HepG2 (cell line): ENCODE measurements at regions not wholly inside any gene's neighbourhood (a gene's known extent, or its start where the extent isn't known, plus 50 kb on each side); places are given as distances from the start of the nearest gene placed in this dataset.

Experiments
- ATAC-seq: fragments of 200-7000 bp; cut with Tn5 transposase; 3 replicates; pipeline ENCODE4 v1.9.1; 2020; ENCODE audit warnings: mild to moderate bottlenecking, moderate library complexity
- BruUV-seq: library from RNA; stranded (reverse); fragments of 400-500 nt; replicated peaks from 2 replicates; lab custom pipeline; 2021; lab: Mats Ljungman, UMichigan
- CTCF ChIA-PET: fragments of 300-600 bp; formaldehyde crosslinking; extraction: SDS; loops from one replicate; lab custom pipeline; 2021; ENCODE audit warnings: low total read pairs, inconsistent platforms, low intra/inter-chr PET ratio; lab: Yijun Ruan, JAX
- POLR2A ChIA-PET: fragments of 350-600 bp; sonication (Branson Sonifier 250); formaldehyde crosslinking; loops from one replicate; lab custom pipeline; 2020; ENCODE audit warnings: antibody characterized with exemption, inconsistent platforms; lab: Yijun Ruan, JAX
- DNase-seq: peaks from one replicate; pipeline ENCODE4 v3.0.0-alpha.2; 2015; ENCODE audit warnings: low spot score
- FAIRE-seq: peaks from 3 replicates; lab custom pipeline; 2011; peaks lifted over from hg19 to GRCh38; lab: Jason Lieb, UNC
- H2AFZ ChIP-seq: one replicate; pipeline ENCODE4 v1.6.1; 2011; ENCODE audit warnings: low read length, inconsistent platforms
- H3K27ac ChIP-seq: fragments of 300-600 bp; 3 replicates; pipeline ENCODE4 v1.8.0; 2011; ENCODE audit warnings: mixed run types, mild to moderate bottlenecking, mixed read lengths, low read length, inconsistent platforms; ENCODE audit not compliant: insufficient read depth; ENCODE audit errors: extremely low read length
- H3K27me3 ChIP-seq, 2 experiments: fragments of 200-600 bp in 1 of 2; 2 replicates in 1 of 2; 3 replicates in 1 of 2; pipeline versions ENCODE4 v1.6.0 to v1.8.0; 2011; ENCODE audit warnings: low read length in 2 of 2, mild to moderate bottlenecking in 2 of 2, moderate library complexity in 2 of 2, inconsistent platforms in 1 of 2; ENCODE audit not compliant: insufficient read depth in 2 of 2, control insufficient read depth in 1 of 2
- H3K36me3 ChIP-seq, 2 experiments: fragments of 200-600 bp in 1 of 2; replicated peaks in 1 of 2; 2 replicates in 1 of 2; 3 replicates in 1 of 2; pipeline versions ENCODE4 v1.5.1 to v1.8.0; 2011; ENCODE audit warnings: low read length in 2 of 2, inconsistent platforms in 1 of 2; ENCODE audit not compliant: insufficient read depth in 2 of 2, control insufficient read depth in 1 of 2
- H3K4me1 ChIP-seq: 2 replicates; pipeline ENCODE4 v1.5.1; 2012; ENCODE audit warnings: low read length, inconsistent platforms; ENCODE audit not compliant: insufficient read depth
- H3K4me2 ChIP-seq: 2 replicates; pipeline ENCODE4 v1.6.0; 2011; ENCODE audit warnings: low read depth, low read length, inconsistent platforms
- H3K4me3 ChIP-seq, 3 experiments: fragments of 200-600 bp in 1 of 3; sonication (generic), shearing (Covaris generic) in 1 of 3; replicated peaks in 1 of 3; 2 replicates each; pipeline ENCODE4 v1.5.1; 2011 to 2016; ENCODE audit warnings: low read length in 3 of 3, inconsistent platforms in 2 of 3, low read depth in 2 of 3, mild to moderate bottlenecking in 2 of 3, control low read depth in 1 of 3, mixed read lengths in 1 of 3; ENCODE audit not compliant: insufficient read depth in 1 of 3
- H3K79me2 ChIP-seq: one replicate; pipeline ENCODE4 v1.6.1; 2011; ENCODE audit warnings: low read length, inconsistent platforms; ENCODE audit not compliant: insufficient read depth
- H3K9ac ChIP-seq: 2 replicates; pipeline ENCODE4 v1.6.0; 2011; ENCODE audit warnings: mild to moderate bottlenecking, low read depth, low read length, inconsistent platforms; ENCODE audit not compliant: insufficient read depth
- H3K9me3 ChIP-seq: 2 replicates; pipeline ENCODE4 v1.5.1; 2012; ENCODE audit warnings: mild to moderate bottlenecking, low read length
- H4K20me1 ChIP-seq: 2 replicates; pipeline ENCODE4 v1.6.0; 2011; ENCODE audit warnings: inconsistent platforms, mild to moderate bottlenecking, low read length, moderate library complexity; ENCODE audit not compliant: insufficient read depth
- CAMTA2 ChIP-seq: sonication (generic); formaldehyde crosslinking; IDR thresholded peaks from 2 replicates; pipeline ENCODE4 v1.4.0; 2020; ENCODE audit warnings: mild to moderate bottlenecking, missing genetic modification reagents, borderline replicate concordance
- CTCF ChIP-seq: sonication (generic); formaldehyde crosslinking; IDR thresholded peaks from 2 replicates; pipeline ENCODE4 v1.5.0; 2020; ENCODE audit warnings: mild to moderate bottlenecking, missing genetic modification reagents, moderate library complexity
- MIER3 ChIP-seq: IDR thresholded peaks from 2 replicates; pipeline ENCODE4 v1.6.1; 2016; ENCODE audit warnings: missing compliant biosample characterization, borderline replicate concordance
- MYPOP ChIP-seq: sonication (generic); formaldehyde crosslinking; IDR thresholded peaks from 2 replicates; pipeline ENCODE4 v1.8.1; 2023; ENCODE audit warnings: mild to moderate bottlenecking, moderate library complexity, missing genetic modification reagents
- TCF12 ChIP-seq, 2 experiments: fragments of 450-650 bp in 1 of 2; sonication (generic) in 1 of 2; formaldehyde crosslinking in 1 of 2; IDR thresholded peaks; 2 replicates each; pipeline versions ENCODE4 v1.6.1 to v1.8.0; 2017 to 2022; ENCODE audit warnings: antibody characterized with exemption in 1 of 2, mild to moderate bottlenecking in 1 of 2, missing genetic modification reagents in 1 of 2, moderate library complexity in 1 of 2
- TFDP1 ChIP-seq: IDR thresholded peaks from 2 replicates; pipeline ENCODE4 v1.6.1; 2016; ENCODE audit warnings: missing compliant biosample characterization, missing genetic modification reagents, borderline replicate concordance
- U2AF2 ChIP-seq: fragments of 200-400 bp; formaldehyde crosslinking; IDR thresholded peaks from 2 replicates; pipeline ENCODE4 v1.6.1; 2017; ENCODE audit warnings: low read depth, mild to moderate bottlenecking, low read length
- ZBTB3 ChIP-seq: sonication (generic); formaldehyde crosslinking; IDR thresholded peaks from 2 replicates; pipeline ENCODE4 v1.4.0; 2020; ENCODE audit warnings: low read depth, mild to moderate bottlenecking, moderate library complexity, missing genetic modification reagents, borderline replicate concordance
- ZBTB49 ChIP-seq: sonication (generic); formaldehyde crosslinking; IDR thresholded peaks from 2 replicates; pipeline ENCODE4 v1.4.0; 2020; ENCODE audit warnings: missing genetic modification reagents, borderline replicate concordance
- ZNF687 ChIP-seq: sonication (generic); formaldehyde crosslinking; IDR thresholded peaks from 2 replicates; pipeline ENCODE4 v1.5.1; 2020; ENCODE audit warnings: mild to moderate bottlenecking, missing genetic modification reagents, moderate library complexity
- WGBS: methylation state at CpG from one replicate; pipeline ENCODE4 v1.1.6; 2017; ENCODE audit warnings: low lambda C conversion rate; 5-methylcytosine and 5-hydroxymethylcytosine counted together
- in situ Hi-C: cut with HindIII; loops from 2 replicates; pipeline ENCODE4 v1.10.0; 2017; ENCODE audit warnings: low pct_unique_long_range_greater_than_20kb; ENCODE audit not compliant: extremely low pct_ligation_motif_present
- intact Hi-C: fragments of 100-400 bp; cut with micrococcal nuclease; formaldehyde crosslinking; loops from one replicate; pipeline ENCODE4 v1.10.0; 2022; ENCODE audit not compliant: unreplicated experiment

- TF ChIP-seq CTCF (CRISPR knock-in tag) (no peak), MYPOP (CRISPR knock-in tag) (no peak), MIER3 (CRISPR knock-in tag) (no peak)
Measured at GRCh38 chr7:42831006-42831717, 80.7 kb downstream of the C7orf25 start (continued).

- Histone ChIP-seq H3K27ac (no peak overlapping the region), H3K79me2 (no peaks in the 10 kb centered on the region), H3K4me3 (no peak overlapping the region), H3K27me3 (no peaks in the 10 kb centered on the region), H3K4me1 (no peaks in the 10 kb centered on the region), H2AFZ (no peak overlapping the region), H3K36me3 (no peaks in the 10 kb centered on the region), H3K9me3 (no peaks in the 10 kb centered on the region), H4K20me1 (no peaks in the 10 kb centered on the region), H3K4me2 (no peak overlapping the region), H3K9ac (no peak overlapping the region)
- in situ Hi-C loops (no loop called here), intact Hi-C loops (no loop called here)
- FAIRE-seq (no peak), DNase-seq (no peak), ATAC-seq (no peak)
- CTCF ChIA-PET: no interaction called here
- POLR2A ChIA-PET: no interaction called here
- 3% methylated on average over 1 of the region's 1 CpG for WGBS
- BruUV-seq: no TSS peak
- TF ChIP-seq ZBTB49: no peak
- TF ChIP-seq TCF12 (IDR thresholded peaks at IDR 0.05): no peak
- no peak for TF ChIP-seq TCF12 (CRISPR knock-in tag; IDR thresholded peaks at IDR 0.05)
- TF ChIP-seq ZBTB3 (CRISPR knock-in tag): no peak
- no peak for TF ChIP-seq CAMTA2
- TF ChIP-seq ZNF687 (CRISPR knock-in tag): no peak
- TF ChIP-seq TFDP1 (CRISPR knock-in tag): no peak
- TF ChIP-seq U2AF2: no peak
Measured at GRCh38 chr7:42812779-42813178, 99.1 kb downstream of the C7orf25 start.
